GM19043 (cell line): ENCODE measurements at regions not wholly inside any gene's neighbourhood (a gene's known extent, or its start where the extent isn't known, plus 50 kb on each side); places are given as distances from the start of the nearest gene placed in this dataset.

Experiments used
- ATAC-seq: cut with Tn5 transposase; IDR thresholded peaks from one replicate; pipeline ENCODE4 v1.9.1; 2021; ENCODE audit warnings: low read depth; ENCODE audit not compliant: unreplicated experiment

GRCh38 chr5:23257656-23258055, 249.8 kb upstream of the PRDM9 start:
- ATAC-seq, result no peak

GRCh38 chr5:23253621-23254198, 253.7 kb upstream of the PRDM9 start:
- ATAC-seq, result no peak

GRCh38 chr5:23242891-23243290, 264.5 kb upstream of the PRDM9 start:
- no peak for ATAC-seq

- ATAC-seq, result no peak
Observed at GRCh38 chr5:23235246-23235645, 272.2 kb upstream of the PRDM9 start.

GRCh38 chr5:23234197-23234596, 273.2 kb upstream of the PRDM9 start:
- no peak for ATAC-seq

- ATAC-seq, result no peak
Observed at GRCh38 chr5:23223846-23224245, 283.6 kb upstream of the PRDM9 start.

GRCh38 chr5:23221831-23222230, 285.6 kb upstream of the PRDM9 start:
- ATAC-seq, result no peak

GRCh38 chr5:23217159-23217558, 290.2 kb upstream of the PRDM9 start:
- no peak for ATAC-seq

GRCh38 chr5:23216345-23216744, 291.1 kb upstream of the PRDM9 start:
- ATAC-seq, result no peak

- peak; percentile 67 for ATAC-seq
Observed at GRCh38 chr5:23208959-23209431, 298.4 kb upstream of the PRDM9 start.

GRCh38 chr5:23204111-23204510, 303.3 kb upstream of the PRDM9 start:
- ATAC-seq, result no peak

- ATAC-seq, result no peak
Observed at GRCh38 chr5:23169660-23170416, 316.7 kb upstream of the CDH12 start.

- ATAC-seq, result no peak
Observed at GRCh38 chr5:23164971-23165370, 311.8 kb upstream of the CDH12 start.

- ATAC-seq, result no peak
Observed at GRCh38 chr5:23158179-23158578, 305.0 kb upstream of the CDH12 start.

- ATAC-seq, result no peak
Observed at GRCh38 chr5:23157716-23158115, 304.6 kb upstream of the CDH12 start.

- ATAC-seq, result no peak
Observed at GRCh38 chr5:23157169-23157568, 304.0 kb upstream of the CDH12 start.

- ATAC-seq, result no peak
Observed at GRCh38 chr5:23147625-23148024, 294.5 kb upstream of the CDH12 start.

GRCh38 chr5:23146183-23146582, 293.0 kb upstream of the CDH12 start:
- ATAC-seq, result no peak

GRCh38 chr5:23139338-23140171, 286.4 kb upstream of the CDH12 start:
- no peak for ATAC-seq

GRCh38 chr5:23136958-23137357, 283.8 kb upstream of the CDH12 start:
- ATAC-seq, result no peak

GRCh38 chr5:23132231-23132630, 279.1 kb upstream of the CDH12 start:
- no peak for ATAC-seq
